ENCODE measurements at regions not wholly inside any gene's neighbourhood (a gene's known extent, or its start where the extent isn't known, plus 50 kb on each side); places are given as distances from the start of the nearest gene placed in this dataset.

DNA sequence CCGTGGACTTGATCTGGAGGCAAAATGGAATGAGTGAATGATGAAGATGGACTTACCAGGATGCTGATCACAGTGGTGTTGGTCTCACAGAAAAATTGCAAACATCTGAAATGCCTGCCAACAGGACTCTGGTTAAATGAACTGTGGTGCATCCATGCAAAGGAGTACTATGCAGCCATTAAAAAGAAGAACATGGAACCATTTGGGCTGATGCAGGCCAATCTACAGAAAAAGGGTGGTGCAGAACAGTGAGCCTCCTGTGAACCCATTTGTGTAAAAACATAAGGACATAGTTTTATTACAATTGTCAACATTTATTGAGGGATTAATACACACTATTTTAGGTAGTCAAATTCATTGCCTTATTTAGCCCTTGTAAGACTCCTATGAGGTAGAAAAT, 111.9 kb downstream of the MN1 start:
- no peak for DNase-seq (ENCODE audit: low read depth)

DNA sequence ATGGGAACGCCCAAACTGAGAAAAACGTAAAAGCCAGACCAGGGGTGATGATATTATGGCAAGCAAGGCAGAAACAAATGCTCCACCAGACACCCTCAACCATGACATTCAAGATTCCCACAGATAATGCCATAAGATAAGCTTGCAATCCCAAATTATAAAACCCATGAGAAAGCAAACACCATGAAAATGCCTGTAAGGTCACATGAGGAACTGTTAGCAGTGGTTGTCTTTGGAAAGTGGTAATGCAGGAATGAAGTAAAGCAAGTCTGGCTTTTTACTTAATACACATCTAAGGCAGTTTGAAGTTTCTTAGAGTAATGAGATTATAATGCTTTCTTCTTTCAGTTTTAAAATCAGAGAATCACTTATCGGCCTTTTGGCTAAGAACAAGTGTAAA, 111.0 kb downstream of the MN1 start:
- no peak for DNase-seq (ENCODE audit: low read depth)

DNA sequence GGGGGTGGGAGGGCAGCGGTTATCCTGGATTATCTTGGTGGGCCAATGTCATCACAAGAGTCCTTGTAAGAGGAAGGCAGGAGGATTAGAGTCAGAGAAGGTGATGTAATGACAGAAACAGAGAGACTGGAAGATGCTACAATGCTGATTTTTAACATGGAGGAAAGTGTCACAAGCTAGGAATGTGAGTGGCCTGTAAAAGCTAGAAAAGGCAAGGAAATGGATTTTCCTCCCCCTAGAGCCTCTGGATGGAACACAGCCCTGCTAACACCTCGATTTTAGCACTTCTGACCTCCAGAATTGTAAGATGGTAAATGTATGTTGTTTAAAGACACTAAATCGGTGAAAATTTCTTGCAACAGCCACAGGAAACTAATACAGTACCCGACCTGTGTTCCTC, 109.3 kb downstream of the MN1 start:
- DNase-seq (ENCODE audit: low read depth): no peak

DNA sequence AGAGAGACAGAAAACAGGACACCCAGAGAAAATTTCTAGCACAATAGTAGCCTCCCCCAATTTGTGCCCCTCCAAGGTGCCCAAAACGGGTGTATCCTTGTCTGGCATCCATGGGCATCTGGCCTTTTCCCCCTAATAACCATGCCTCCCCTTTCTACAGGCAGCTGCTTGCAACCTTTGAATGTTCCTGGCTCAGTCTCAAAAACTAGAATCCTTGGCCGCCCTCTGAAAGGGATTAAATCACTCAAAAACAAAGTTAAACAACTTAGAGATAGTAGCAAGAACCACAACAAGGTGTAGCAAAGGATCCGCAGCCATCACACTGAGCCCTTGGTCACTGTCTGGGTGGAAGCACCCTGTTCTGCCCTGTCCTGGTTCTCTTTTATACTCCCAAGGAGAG, 105.6 kb downstream of the MN1 start:
- DNase-seq (ENCODE audit: low read depth): no peak

DNA sequence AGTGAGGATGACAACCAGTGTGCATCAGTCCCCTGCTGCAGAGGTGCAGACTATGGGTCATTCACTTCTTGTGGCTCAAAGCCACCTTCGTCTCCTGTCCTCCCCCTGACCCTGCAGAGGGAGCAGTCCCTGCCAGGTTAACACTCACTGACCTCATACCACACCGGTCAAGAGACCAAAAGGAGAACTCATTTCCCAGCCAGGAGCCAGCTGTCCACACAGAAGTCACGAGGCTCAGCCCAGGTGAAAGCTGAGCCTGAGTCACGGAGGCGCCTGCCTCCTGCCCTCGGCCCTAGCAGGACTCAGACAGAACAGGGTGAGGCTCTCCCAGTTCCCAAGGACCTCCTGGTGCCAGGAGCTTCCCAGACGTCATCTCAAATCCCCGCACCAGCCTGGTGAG, 103.7 kb downstream of the MN1 start:
- no peak for DNase-seq (ENCODE audit: low read depth)

Measured in stimulated activated CD8-positive, alpha-beta memory T cell treated with anti-CD3 and anti-CD28 coated beads, Interleukin-7, amount 100 ng/mL, for 24 hours (primary cell).